Body of pancreas (tissue), 4 donors: ENCODE measurements at regions not wholly inside any gene's neighbourhood (a gene's known extent, or its start where the extent isn't known, plus 50 kb on each side); places are given as distances from the start of the nearest gene placed in this dataset.

Source experiments
- ATAC-seq: fragments of 150-250 bp; one replicate; pipeline ENCODE4 v1.9.1; 2016
- DNase-seq, 4 donors: peaks; one replicate each; pipeline ENCODE4 v3.0.0-alpha.2; 2019
- H3K27ac ChIP-seq, 4 donors: fragments of 200-600 bp; sonication (generic); 1 replicate in 3 of 4; 2 replicates in 1 of 4; pipeline versions ENCODE4 v1.5.1 to v1.6.1; 2016 to 2019; ENCODE audit warnings: mild to moderate bottlenecking in 1 of 4, mixed read lengths in 1 of 4, moderate library complexity in 1 of 4
- H3K27me3 ChIP-seq, 2 donors: fragments of 200-600 bp; sonication (generic); one replicate each; pipeline ENCODE4 v1.6.0; 2016; ENCODE audit warnings: mild to moderate bottlenecking in 1 of 2
- H3K36me3 ChIP-seq, 2 donors: fragments of 200-600 bp; sonication (generic); replicated peaks in 1 of 2; 2 replicates each; pipeline ENCODE4 v1.5.1; 2016; ENCODE audit warnings: low read depth in 2 of 2; ENCODE audit not compliant: insufficient read depth in 1 of 2
- H3K4me1 ChIP-seq: fragments of 200-600 bp; sonication (generic); one replicate; pipeline ENCODE4 v1.6.0; 2016
- H3K4me3 ChIP-seq, 2 donors: fragments of 200-600 bp; sonication (generic); 1 replicate in 1 of 2; 2 replicates in 1 of 2; pipeline ENCODE4 v1.5.1; 2016 to 2019
- H3K9me3 ChIP-seq, 3 donors: fragments of 200-600 bp; sonication (generic); 1 replicate in 2 of 3; 2 replicates in 1 of 3; pipeline ENCODE4 v1.5.1; 2016
- POLR2A ChIP-seq, 3 donors: fragments of 450-650 bp; IDR thresholded peaks; one replicate each; pipeline ENCODE4 v1.6.1; 2016; ENCODE audit warnings: antibody characterized with exemption in 3 of 3, mild to moderate bottlenecking in 2 of 3
- WGBS, 2 donors: methylation state at CpG; one replicate each; pipeline ENCODE4 v1.1.5; 2017; 5-methylcytosine and 5-hydroxymethylcytosine counted together
- intact Hi-C: fragments of 100-400 bp; cut with DNase I; formaldehyde crosslinking; loops from one replicate; pipeline ENCODE4 v1.15.1; 2023
- TF ChIP-seq, protein P1 (sequence below), 7 experiments: fragments of 450-650 bp in 4 of 7; fragments of 200-600 bp in 3 of 7; sonication (generic) in 3 of 7; IDR thresholded peaks; one replicate each; pipeline ENCODE4 v1.5.1; 2016 to 2019; ENCODE audit warnings: antibody characterized with exemption in 7 of 7

DNA sequence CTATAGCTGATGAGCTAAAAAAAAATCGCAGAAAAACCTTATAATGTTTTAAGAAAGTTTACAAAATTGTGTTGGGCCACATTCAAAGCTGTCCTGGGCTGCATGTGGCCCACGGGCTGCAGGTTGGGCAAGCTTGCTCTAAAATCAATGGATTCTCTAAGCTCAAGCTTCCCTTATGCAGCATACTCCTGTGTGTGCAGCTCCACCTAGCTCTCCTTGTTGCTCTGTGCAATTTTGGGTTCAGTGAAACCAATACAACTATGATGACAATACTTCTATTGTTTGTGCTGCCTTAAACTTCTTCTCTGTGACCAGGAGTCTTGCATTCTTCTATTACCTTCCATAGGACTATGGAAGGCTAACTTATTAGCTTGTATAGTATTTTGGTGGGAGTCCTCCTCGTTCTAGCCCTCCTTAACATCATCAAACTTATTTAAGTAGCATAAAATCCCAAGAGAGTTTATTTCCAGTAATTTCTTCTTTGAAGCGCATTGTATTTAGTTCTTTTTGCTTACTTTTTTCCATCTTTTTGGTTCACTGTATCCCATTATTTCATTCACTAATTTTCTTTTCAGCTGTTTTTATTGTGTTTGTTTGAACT, 170.9 kb upstream of the SMIM30 start:
- ATAC-seq, result peak; percentile 60
- TF ChIP-seq, protein P1, sequence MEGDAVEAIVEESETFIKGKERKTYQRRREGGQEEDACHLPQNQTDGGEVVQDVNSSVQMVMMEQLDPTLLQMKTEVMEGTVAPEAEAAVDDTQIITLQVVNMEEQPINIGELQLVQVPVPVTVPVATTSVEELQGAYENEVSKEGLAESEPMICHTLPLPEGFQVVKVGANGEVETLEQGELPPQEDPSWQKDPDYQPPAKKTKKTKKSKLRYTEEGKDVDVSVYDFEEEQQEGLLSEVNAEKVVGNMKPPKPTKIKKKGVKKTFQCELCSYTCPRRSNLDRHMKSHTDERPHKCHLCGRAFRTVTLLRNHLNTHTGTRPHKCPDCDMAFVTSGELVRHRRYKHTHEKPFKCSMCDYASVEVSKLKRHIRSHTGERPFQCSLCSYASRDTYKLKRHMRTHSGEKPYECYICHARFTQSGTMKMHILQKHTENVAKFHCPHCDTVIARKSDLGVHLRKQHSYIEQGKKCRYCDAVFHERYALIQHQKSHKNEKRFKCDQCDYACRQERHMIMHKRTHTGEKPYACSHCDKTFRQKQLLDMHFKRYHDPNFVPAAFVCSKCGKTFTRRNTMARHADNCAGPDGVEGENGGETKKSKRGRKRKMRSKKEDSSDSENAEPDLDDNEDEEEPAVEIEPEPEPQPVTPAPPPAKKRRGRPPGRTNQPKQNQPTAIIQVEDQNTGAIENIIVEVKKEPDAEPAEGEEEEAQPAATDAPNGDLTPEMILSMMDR (IDR thresholded peaks at IDR 0.05), result peak in 5 of 7 experiments; percentile 19 to 44 (median 33)
- TF ChIP-seq POLR2A (IDR thresholded peaks at IDR 0.05), result no peak
- no peaks in the 10 kb centered on the region for H3K4me1 ChIP-seq
- H3K27ac ChIP-seq, result no peak overlapping the region
- H3K27me3 ChIP-seq, result no peaks in the 10 kb centered on the region
- WGBS, 2 donors, result 51 to 52% methylated on average over 4 of the region's 4 CpGs
- no peak overlapping the region for H3K4me3 ChIP-seq
- H3K9me3 ChIP-seq, result no peaks in the 10 kb centered on the region
- no peaks in the 10 kb centered on the region for H3K36me3 ChIP-seq
- peak in 3 of 4 donors; percentile 20 to 21 (median 21) for DNase-seq
- intact Hi-C loops, result no loop called here

DNA sequence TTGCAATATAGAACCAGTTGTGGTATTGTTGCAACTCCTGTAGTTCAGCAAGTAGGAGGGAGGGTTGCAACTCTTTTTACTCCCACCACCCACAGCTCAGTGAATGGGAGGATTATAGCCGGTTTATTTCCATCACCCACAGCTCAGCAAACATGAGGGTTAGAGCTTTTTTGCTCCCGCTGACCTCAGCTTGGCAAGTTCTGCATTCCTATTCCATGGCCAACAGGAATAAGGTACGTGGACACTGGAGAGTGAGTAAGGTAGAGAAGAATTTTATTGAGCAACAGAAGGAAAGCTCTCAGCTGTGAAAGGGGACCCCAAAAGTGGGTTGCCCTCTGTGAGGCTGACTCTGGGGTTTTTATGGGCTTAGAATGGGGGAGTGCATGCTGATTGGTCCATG, 167.1 kb upstream of the SMIM30 start:
- DNase-seq, result no peak
- no peak overlapping the region for H3K4me3 ChIP-seq
- H3K27ac ChIP-seq, result no peak overlapping the region
- no peaks in the 10 kb centered on the region for H3K9me3 ChIP-seq
- no peaks in the 10 kb centered on the region for H3K4me1 ChIP-seq
- no peak for TF ChIP-seq POLR2A (IDR thresholded peaks at IDR 0.05)
- TF ChIP-seq, protein P1 (IDR thresholded peaks at IDR 0.05), result no peak
- intact Hi-C loops, result no loop called here
- H3K36me3 ChIP-seq, result no peaks in the 10 kb centered on the region
- WGBS, 2 donors, result 80 to 93% methylated on average over 3 of the region's 3 CpGs
- no peak for ATAC-seq
- no peaks in the 10 kb centered on the region for H3K27me3 ChIP-seq

DNA sequence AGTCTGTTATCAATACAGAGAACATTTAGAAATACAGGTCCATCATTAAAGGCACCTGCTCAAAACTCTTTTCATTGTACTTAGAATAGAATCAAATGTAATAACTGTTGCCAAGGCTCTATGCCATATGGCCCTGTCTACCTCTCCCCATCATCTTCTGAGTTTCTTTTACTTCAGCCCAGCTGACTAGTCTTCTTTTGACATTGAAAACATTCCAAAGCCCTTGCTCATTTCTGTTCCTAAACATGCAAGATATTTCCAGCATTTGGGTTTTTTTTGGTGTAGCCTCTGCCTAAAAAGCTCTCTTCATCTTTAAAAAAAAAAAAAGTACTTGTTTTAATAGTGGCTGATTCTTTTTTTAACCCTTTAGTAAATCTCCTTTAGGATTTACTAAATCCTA, 165.5 kb upstream of the SMIM30 start:
- DNase-seq (no peak), ATAC-seq (no peak)
- no peak for TF ChIP-seq POLR2A (IDR thresholded peaks at IDR 0.05)
- TF ChIP-seq, protein P1 (IDR thresholded peaks at IDR 0.05), result no peak
- intact Hi-C loops, result no loop called here
- Histone ChIP-seq H3K9me3 (no peaks in the 10 kb centered on the region), H3K27ac (no peak overlapping the region), H3K4me3 (no peak overlapping the region), H3K4me1 (no peaks in the 10 kb centered on the region), H3K27me3 (no peaks in the 10 kb centered on the region), H3K36me3 (no peaks in the 10 kb centered on the region)

DNA sequence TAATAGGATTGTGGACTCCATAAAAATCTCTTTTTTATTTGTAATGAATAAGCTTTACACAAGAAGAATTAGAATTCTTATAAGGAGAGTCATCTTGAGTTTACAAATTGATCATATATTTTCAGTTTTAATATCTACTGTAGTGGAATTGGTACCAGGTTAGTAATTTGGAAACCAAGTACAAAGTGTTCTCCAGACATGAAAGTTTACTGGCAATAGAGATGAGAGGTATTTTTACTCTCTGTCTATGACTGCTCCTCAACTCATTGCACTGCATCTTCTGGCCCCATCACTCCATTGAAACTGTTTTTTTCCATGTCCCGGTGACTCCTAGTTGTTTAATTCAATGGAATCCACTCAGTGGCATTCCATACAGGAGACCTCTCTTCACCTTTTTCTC, 164.5 kb upstream of the SMIM30 start:
- Histone ChIP-seq H3K9me3 (no peaks in the 10 kb centered on the region), H3K36me3 (no peaks in the 10 kb centered on the region), H3K27ac (no peak overlapping the region), H3K27me3 (no peaks in the 10 kb centered on the region), H3K4me1 (no peaks in the 10 kb centered on the region), H3K4me3 (no peak overlapping the region)
- ATAC-seq (no peak), DNase-seq (no peak)
- TF ChIP-seq, protein P1 (IDR thresholded peaks at IDR 0.05), result no peak
- no peak for TF ChIP-seq POLR2A (IDR thresholded peaks at IDR 0.05)
- WGBS, 2 donors, result 55 to 95% methylated on average over 1 of the region's 1 CpG
- intact Hi-C loops, result no loop called here

DNA sequence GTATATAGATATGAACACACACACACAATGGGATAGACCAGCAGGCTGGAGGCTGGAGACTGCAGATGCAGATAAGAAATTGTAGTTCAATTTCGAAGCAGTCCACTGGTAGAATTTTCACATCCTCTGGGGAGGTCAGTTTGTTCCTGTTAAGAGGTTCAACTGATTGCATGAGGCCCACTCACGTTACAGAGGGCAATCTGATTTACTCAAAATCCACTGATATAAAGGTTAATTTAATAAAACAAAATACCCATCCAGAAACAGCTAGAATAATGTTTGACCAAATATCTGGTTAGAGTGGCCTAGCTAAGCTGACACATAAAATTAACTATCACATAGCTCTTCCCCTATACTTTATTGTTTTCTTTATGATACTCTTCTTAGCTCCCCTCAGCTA, 162.9 kb upstream of the SMIM30 start:
- H3K4me3 ChIP-seq, result no peak overlapping the region
- H3K27me3 ChIP-seq, result no peaks in the 10 kb centered on the region
- H3K4me1 ChIP-seq, result no peaks in the 10 kb centered on the region
- DNase-seq, result no peak
- no peaks in the 10 kb centered on the region for H3K9me3 ChIP-seq
- no peaks in the 10 kb centered on the region for H3K36me3 ChIP-seq
- ATAC-seq, result no peak
- intact Hi-C loops, result no loop called here
- no peak for TF ChIP-seq POLR2A (IDR thresholded peaks at IDR 0.05)
- TF ChIP-seq, protein P1 (IDR thresholded peaks at IDR 0.05), result no peak
- 53 to 58% methylated on average over 2 of the region's 2 CpGs for WGBS, 2 donors
- no peak overlapping the region for H3K27ac ChIP-seq
